Right atrium auricular region (tissue), 2 donors: ENCODE measurements at regions not wholly inside any gene's neighbourhood (a gene's known extent, or its start where the extent isn't known, plus 50 kb on each side); places are given as distances from the start of the nearest gene placed in this dataset.
"Not testable (repeated sequence)": the region's sequence is repeated elsewhere in the genome, so short reads cannot be mapped to it uniquely, and the experiment has no call there.

ENCODE experiments used
- DNase-seq: peaks from one replicate; pipeline ENCODE4 v3.0.0-alpha.2; 2019; ENCODE audit warnings: low spot score
- H3K27ac ChIP-seq, 2 donors: fragments of 200-600 bp; sonication (generic); 1 replicate in 1 of 2; 2 replicates in 1 of 2; pipeline ENCODE4 v1.5.1; 2016 to 2019
- H3K27me3 ChIP-seq, 2 donors: fragments of 200-600 bp; sonication (generic); one replicate each; pipeline versions ENCODE4 v1.5.1 to v1.6.0; 2017 to 2019
- H3K36me3 ChIP-seq: fragments of 200-600 bp; sonication (generic); one replicate; pipeline ENCODE4 v1.5.1; 2016
- H3K4me1 ChIP-seq, 2 donors: fragments of 200-600 bp; sonication (generic); one replicate each; pipeline versions ENCODE4 v1.5.1 to v1.6.0; 2017 to 2019
- H3K4me3 ChIP-seq, 2 donors: fragments of 200-600 bp; sonication (generic); 1 replicate in 1 of 2; 2 replicates in 1 of 2; pipeline ENCODE4 v1.5.1; 2017 to 2019; ENCODE audit warnings: mild to moderate bottlenecking in 1 of 2, moderate library complexity in 1 of 2
- H3K9me3 ChIP-seq, 2 donors: fragments of 200-600 bp; sonication (generic); one replicate each; pipeline ENCODE4 v1.5.1; 2019
- TF ChIP-seq, protein P1 (sequence below), 2 donors: fragments of 200-600 bp; sonication (generic); IDR thresholded peaks; one replicate each; pipeline ENCODE4 v1.5.1; 2019; ENCODE audit warnings: antibody characterized with exemption in 2 of 2

DNA sequence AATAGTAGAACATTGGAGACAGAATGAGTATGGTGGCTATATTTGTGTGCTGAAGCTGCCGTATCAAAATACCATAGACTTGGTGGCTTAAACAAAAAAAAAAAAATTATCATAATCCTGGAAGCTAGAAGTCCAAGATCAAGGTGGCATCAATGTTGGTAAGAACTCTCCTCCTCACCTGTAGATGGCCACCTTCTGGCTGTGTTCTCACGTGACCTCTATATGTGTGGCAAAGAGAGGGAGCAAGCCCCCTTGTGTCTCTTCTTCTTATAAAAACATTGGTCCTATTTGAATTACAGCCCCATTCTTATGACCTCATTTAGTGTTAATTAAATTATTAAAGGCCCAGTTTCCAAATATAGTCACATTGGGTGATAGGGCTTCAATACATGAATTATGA, 1640.9 kb upstream of the PCDH7 start:
- Histone ChIP-seq H3K36me3 (no peaks in the 10 kb centered on the region), H3K27me3 (no peaks in the 10 kb centered on the region), H3K27ac (no peak overlapping the region), H3K9me3 (no peaks in the 10 kb centered on the region), H3K4me3 (no peak overlapping the region), H3K4me1 (no peaks in the 10 kb centered on the region)
- TF ChIP-seq, protein P1, sequence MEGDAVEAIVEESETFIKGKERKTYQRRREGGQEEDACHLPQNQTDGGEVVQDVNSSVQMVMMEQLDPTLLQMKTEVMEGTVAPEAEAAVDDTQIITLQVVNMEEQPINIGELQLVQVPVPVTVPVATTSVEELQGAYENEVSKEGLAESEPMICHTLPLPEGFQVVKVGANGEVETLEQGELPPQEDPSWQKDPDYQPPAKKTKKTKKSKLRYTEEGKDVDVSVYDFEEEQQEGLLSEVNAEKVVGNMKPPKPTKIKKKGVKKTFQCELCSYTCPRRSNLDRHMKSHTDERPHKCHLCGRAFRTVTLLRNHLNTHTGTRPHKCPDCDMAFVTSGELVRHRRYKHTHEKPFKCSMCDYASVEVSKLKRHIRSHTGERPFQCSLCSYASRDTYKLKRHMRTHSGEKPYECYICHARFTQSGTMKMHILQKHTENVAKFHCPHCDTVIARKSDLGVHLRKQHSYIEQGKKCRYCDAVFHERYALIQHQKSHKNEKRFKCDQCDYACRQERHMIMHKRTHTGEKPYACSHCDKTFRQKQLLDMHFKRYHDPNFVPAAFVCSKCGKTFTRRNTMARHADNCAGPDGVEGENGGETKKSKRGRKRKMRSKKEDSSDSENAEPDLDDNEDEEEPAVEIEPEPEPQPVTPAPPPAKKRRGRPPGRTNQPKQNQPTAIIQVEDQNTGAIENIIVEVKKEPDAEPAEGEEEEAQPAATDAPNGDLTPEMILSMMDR (IDR thresholded peaks at IDR 0.05) = no peak
- no peak for DNase-seq

DNA sequence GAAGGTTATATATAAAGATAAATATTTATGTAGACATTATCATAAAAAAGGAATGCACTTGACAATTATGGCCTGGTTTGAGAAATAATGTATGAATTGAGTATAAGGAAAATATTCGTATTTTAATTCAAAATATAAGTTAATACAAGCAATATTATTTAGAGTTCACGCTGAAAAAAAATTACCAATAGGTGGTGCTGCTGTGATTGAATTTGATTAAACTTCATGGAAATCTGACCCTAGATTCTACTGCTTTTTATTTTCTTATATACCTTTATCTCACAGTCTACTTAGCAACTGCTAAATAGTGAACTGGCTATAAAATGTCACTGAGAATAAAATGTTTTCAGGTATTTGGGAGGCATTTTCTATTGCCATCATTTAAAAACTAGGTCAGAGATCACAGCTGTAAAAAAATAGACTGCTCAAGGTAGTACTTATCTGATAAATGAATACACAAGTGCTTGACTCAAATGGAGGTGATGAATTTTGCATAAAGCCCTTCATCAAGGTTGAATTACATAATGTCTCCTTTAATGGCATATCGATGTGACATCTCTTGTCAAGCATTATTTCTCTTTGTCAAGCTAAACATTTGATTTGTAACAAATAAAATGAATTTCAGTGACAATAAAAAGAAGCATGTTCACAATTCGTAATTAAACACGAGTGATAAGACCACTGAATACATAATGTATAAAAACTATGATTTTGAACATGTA, 1638.8 kb upstream of the PCDH7 start:
- no peaks in the 10 kb centered on the region for H3K9me3 ChIP-seq
- TF ChIP-seq, protein P1 (IDR thresholded peaks at IDR 0.05) = peak in 1 of 2 donors; percentile 38
- H3K27me3 ChIP-seq = no peaks in the 10 kb centered on the region
- H3K36me3 ChIP-seq = no peaks in the 10 kb centered on the region
- DNase-seq = no peak
- no peak overlapping the region for H3K4me3 ChIP-seq
- H3K4me1 ChIP-seq = no peaks in the 10 kb centered on the region
- no peak overlapping the region for H3K27ac ChIP-seq

DNA sequence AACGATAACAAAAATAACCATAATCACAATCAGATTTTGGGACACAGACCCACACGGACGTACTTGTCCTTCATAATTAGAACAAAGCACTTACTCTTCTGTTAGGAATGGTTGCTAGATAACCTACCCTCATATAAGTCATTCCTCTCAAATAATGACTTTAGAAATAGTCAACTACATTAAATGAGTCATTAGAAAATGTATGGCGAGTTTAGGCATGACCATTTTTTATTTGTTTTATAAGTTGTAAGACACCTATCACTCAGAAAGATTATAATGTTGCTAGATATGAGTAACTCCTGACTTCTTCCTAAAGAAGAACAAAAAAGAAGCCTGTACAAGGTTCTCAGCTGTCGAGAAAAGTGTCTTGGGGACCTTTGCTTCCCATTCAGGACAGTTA, 1637.5 kb upstream of the PCDH7 start:
- DNase-seq = no peak
- Histone ChIP-seq H3K4me1 (no peaks in the 10 kb centered on the region), H3K36me3 (no peaks in the 10 kb centered on the region)

DNA sequence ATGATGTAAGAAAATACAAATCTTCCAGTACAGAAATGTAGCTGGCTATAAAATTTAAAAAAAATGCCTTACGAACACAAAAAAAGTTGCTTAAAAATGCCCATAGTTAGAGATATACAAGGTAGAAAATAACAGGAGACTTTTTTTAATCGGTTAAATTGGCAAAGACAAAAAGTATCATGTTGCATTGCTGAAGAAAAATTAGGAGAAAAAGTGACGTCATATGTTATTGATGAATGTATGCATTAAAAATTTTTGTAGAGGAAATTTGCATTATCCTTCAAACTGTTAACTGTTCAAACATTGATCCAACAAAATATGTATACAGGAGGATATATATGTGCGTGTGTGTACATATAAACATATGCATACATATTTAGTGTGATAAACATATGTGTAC, 1634.4 kb upstream of the PCDH7 start:
- Histone ChIP-seq H3K4me1 (no peaks in the 10 kb centered on the region), H3K27me3 (no peaks in the 10 kb centered on the region), H3K27ac (no peak overlapping the region), H3K4me3 (no peak overlapping the region), H3K9me3 (no peaks in the 10 kb centered on the region), H3K36me3 (no peaks in the 10 kb centered on the region)
- TF ChIP-seq, protein P1 (IDR thresholded peaks at IDR 0.05) = no peak
- DNase-seq = no peak

More for the DNA sequence above, 1637.5 kb upstream of the PCDH7 start:
- TF ChIP-seq, protein P1 (IDR thresholded peaks at IDR 0.05) = no peak
- Histone ChIP-seq H3K27ac (no peak overlapping the region), H3K9me3 (no peaks in the 10 kb centered on the region), H3K4me3 (no peak overlapping the region), H3K27me3 (no peaks in the 10 kb centered on the region)

DNA sequence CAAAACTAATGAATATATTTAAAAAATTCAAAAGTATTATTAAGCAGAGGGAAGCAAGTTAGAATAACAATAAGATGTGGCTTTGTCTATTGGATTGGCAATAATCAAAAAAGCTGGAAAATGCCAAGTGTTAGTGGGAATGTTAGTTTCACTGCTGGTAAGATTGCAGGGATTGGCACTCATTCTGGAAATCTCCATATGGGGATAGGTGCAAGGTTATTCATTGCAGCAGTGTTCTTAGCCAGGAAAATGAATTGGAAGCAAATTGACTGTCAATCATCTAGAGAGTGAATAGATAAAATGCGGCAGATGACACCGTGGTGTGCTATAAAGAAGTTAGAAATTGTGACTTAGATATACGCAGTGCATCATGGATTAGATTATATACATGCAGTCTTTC, 1615.5 kb upstream of the PCDH7 start:
- no peak for DNase-seq
- H3K4me3 ChIP-seq = no peak overlapping the region
- no peaks in the 10 kb centered on the region for H3K4me1 ChIP-seq
- H3K9me3 ChIP-seq = no peaks in the 10 kb centered on the region
- TF ChIP-seq, protein P1 (IDR thresholded peaks at IDR 0.05) = no peak
- no peaks in the 10 kb centered on the region for H3K36me3 ChIP-seq
- H3K27me3 ChIP-seq = no peaks in the 10 kb centered on the region
- H3K27ac ChIP-seq = no peak overlapping the region

DNA sequence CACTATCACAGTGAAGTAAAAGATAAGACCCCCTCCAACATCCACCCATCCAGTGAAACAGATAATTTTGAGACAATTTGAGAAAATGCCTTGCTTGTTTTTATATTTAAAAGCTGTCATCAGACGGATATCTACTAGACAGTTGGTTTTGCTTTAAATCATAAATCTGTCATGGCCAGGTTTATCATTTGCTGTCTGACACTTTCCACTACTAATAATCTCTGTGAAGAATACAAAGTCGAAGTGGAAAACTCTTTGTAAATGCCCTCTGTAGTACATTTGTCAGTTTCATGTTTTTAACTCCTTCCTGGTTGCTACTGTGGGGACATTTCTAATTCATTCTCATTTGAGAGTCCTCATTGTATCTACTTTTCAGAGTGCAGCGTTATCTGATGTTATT, 1606.2 kb upstream of the PCDH7 start:
- H3K9me3 ChIP-seq = no peaks in the 10 kb centered on the region
- no peaks in the 10 kb centered on the region for H3K4me1 ChIP-seq
- no peak overlapping the region for H3K27ac ChIP-seq
- no peaks in the 10 kb centered on the region for H3K36me3 ChIP-seq
- no peak for DNase-seq
- TF ChIP-seq, protein P1 (IDR thresholded peaks at IDR 0.05) = no peak
- H3K27me3 ChIP-seq = no peaks in the 10 kb centered on the region
- H3K4me3 ChIP-seq = no peak overlapping the region

DNA sequence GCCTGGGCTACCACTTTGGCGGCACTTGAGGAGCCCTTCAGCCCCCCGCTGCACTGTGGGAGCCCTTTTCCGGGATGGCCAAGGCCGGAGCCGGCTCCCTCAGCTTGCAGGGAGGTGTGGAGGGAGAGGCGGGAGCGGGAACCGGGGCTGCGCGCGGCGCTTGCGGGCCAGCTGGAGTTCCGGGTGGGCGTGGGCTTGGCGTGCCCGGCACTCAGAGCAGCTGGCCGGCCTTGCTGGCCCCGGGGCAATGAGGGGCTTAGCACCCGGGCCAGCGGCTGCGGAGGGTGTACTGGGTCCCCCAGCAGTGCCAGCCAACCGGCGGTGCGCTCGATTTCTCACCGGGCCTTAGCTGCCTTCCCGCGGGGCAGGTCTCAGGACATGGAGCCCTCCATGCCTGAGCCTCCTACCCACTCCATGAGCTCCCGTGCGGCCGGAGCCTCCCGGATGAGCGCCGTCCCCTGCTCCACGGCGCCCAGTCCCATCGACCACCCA, 1602.9 kb upstream of the PCDH7 start:
- DNase-seq, H3K4me1 ChIP-seq, H3K9me3 ChIP-seq, H3K27ac ChIP-seq, H3K4me3 ChIP-seq, H3K27me3 ChIP-seq, H3K36me3 ChIP-seq: not testable (repeated sequence)
